ENCODE measurements at regions not wholly inside any gene's neighbourhood (a gene's known extent, or its start where the extent isn't known, plus 50 kb on each side); places are given as distances from the start of the nearest gene placed in this dataset.

DNA sequence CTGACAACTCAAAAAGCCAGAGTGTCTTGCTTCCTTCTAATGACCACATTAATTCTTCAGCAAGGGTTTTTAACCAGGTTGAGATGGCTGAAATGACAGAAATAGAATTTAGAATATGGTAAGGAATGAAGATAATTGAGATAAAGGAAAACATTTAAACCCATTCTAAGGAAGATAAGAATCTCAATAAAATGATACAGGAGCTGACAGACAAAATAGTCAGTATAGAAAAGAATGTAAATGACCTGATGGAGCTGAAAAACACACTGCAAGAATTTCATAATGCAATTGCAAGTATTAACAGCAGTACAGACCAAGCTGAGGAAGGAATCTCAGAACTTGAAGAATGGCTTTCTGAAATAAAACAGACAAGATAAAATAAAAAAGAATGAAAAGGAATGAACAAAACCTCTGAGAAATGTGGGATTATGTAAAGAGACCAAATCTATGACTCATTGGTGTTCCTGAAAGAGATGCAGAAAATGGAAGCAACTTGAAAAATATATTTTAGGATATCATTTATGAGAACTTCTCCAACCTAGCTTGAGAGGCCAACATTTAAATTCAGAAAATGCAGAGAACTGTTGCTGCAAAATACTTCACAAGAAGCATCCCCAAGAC, 87.1 kb downstream of the SAMD9 start:
- no peaks in the 10 kb centered on the region for H4K20me1 ChIP-seq (ENCODE audit: insufficient read depth)
- H3K9me2 ChIP-seq (ENCODE audit: insufficient read depth, low read length) = no peaks in the 10 kb centered on the region
- H3K27me3 ChIP-seq (ENCODE audit: insufficient read depth, low read depth, low read length) = no peaks in the 10 kb centered on the region
- H3K9ac ChIP-seq (ENCODE audit: low read length) = no peak overlapping the region
- H3K4me3 ChIP-seq (ENCODE audit: low read length) = no peak overlapping the region
- H3K36me3 ChIP-seq (ENCODE audit: insufficient read depth, low read length) = no peaks in the 10 kb centered on the region
- H3F3A ChIP-seq (ENCODE audit: insufficient read depth, low read length, poor library complexity, severe bottlenecking) = no peaks in the 10 kb centered on the region
- H2AFZ ChIP-seq (ENCODE audit: low read depth, low read length) = no peak overlapping the region
- H3K9me3 ChIP-seq (ENCODE audit: low read length) = no peaks in the 10 kb centered on the region
- no peaks in the 10 kb centered on the region for H3K79me2 ChIP-seq (replicated peaks; ENCODE audit: insufficient read depth, low read length)
- H3K27ac ChIP-seq (ENCODE audit: low read length) = no peak overlapping the region
- TF ChIP-seq TAF1 (IDR thresholded peaks at IDR 0.05; ENCODE audit: low read depth) (no peak), RAD21 (conservative IDR thresholded peaks at IDR 0.05) (no peak), EZH2 (IDR thresholded peaks at IDR 0.05; ENCODE audit: borderline replicate concordance, insufficient read depth, low read length, poor library complexity, severe bottlenecking) (no peak), POLR2AphosphoS5 (IDR thresholded peaks at IDR 0.05) (no peak), MXI1 (conservative IDR thresholded peaks at IDR 0.05; ENCODE audit: poor library complexity, severe bottlenecking) (no peak), SMC3 (conservative IDR thresholded peaks at IDR 0.05; ENCODE audit: poor library complexity) (no peak), EP300 (conservative IDR thresholded peaks at IDR 0.05; ENCODE audit: poor library complexity, severe bottlenecking) (no peak)
- TF ChIP-seq, protein P1, sequence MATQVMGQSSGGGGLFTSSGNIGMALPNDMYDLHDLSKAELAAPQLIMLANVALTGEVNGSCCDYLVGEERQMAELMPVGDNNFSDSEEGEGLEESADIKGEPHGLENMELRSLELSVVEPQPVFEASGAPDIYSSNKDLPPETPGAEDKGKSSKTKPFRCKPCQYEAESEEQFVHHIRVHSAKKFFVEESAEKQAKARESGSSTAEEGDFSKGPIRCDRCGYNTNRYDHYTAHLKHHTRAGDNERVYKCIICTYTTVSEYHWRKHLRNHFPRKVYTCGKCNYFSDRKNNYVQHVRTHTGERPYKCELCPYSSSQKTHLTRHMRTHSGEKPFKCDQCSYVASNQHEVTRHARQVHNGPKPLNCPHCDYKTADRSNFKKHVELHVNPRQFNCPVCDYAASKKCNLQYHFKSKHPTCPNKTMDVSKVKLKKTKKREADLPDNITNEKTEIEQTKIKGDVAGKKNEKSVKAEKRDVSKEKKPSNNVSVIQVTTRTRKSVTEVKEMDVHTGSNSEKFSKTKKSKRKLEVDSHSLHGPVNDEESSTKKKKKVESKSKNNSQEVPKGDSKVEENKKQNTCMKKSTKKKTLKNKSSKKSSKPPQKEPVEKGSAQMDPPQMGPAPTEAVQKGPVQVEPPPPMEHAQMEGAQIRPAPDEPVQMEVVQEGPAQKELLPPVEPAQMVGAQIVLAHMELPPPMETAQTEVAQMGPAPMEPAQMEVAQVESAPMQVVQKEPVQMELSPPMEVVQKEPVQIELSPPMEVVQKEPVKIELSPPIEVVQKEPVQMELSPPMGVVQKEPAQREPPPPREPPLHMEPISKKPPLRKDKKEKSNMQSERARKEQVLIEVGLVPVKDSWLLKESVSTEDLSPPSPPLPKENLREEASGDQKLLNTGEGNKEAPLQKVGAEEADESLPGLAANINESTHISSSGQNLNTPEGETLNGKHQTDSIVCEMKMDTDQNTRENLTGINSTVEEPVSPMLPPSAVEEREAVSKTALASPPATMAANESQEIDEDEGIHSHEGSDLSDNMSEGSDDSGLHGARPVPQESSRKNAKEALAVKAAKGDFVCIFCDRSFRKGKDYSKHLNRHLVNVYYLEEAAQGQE (IDR thresholded peaks at IDR 0.05; ENCODE audit: borderline replicate concordance) = no peak
- TF ChIP-seq, protein P2, sequence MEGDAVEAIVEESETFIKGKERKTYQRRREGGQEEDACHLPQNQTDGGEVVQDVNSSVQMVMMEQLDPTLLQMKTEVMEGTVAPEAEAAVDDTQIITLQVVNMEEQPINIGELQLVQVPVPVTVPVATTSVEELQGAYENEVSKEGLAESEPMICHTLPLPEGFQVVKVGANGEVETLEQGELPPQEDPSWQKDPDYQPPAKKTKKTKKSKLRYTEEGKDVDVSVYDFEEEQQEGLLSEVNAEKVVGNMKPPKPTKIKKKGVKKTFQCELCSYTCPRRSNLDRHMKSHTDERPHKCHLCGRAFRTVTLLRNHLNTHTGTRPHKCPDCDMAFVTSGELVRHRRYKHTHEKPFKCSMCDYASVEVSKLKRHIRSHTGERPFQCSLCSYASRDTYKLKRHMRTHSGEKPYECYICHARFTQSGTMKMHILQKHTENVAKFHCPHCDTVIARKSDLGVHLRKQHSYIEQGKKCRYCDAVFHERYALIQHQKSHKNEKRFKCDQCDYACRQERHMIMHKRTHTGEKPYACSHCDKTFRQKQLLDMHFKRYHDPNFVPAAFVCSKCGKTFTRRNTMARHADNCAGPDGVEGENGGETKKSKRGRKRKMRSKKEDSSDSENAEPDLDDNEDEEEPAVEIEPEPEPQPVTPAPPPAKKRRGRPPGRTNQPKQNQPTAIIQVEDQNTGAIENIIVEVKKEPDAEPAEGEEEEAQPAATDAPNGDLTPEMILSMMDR (IDR thresholded peaks at IDR 0.05; ENCODE audit: poor library complexity, severe bottlenecking) = no peak
- H3K4me2 ChIP-seq (ENCODE audit: low read length) = no peak overlapping the region

DNA sequence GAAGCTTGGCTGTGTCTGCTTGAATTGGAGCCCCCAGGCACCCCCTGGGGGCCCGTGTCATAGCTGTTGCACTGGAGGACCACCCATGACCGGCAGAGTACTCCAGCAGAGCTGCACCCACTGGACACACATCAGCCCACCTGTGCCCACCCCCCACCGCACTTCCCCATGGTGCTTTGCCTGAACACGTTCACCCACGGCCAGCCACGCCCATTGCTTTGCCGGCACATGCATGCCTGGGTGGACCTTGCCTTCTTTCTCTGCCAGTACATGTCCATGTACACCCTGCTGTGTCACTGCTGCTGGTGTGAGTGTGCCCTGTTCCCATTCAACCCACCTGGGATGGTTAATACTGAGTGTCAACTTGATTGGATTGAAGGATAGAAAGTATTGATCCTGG, 88.7 kb downstream of the SAMD9 start:
- H3K4me2 ChIP-seq (ENCODE audit: low read length) = no peak overlapping the region
- H2AFZ ChIP-seq (ENCODE audit: low read depth, low read length) = no peak overlapping the region
- no peaks in the 10 kb centered on the region for H3K27me3 ChIP-seq (ENCODE audit: insufficient read depth, low read depth, low read length)
- H3K27ac ChIP-seq (ENCODE audit: low read length) = no peak overlapping the region
- H4K20me1 ChIP-seq (ENCODE audit: insufficient read depth) = no peaks in the 10 kb centered on the region
- H3K4me3 ChIP-seq (ENCODE audit: low read length) = no peak overlapping the region
- H3K79me2 ChIP-seq (replicated peaks; ENCODE audit: insufficient read depth, low read length) = no peaks in the 10 kb centered on the region
- no peak for TF ChIP-seq SMC3 (conservative IDR thresholded peaks at IDR 0.05; ENCODE audit: poor library complexity)
- TF ChIP-seq, protein P2 (IDR thresholded peaks at IDR 0.05; ENCODE audit: poor library complexity, severe bottlenecking) = no peak
- TF ChIP-seq RAD21 (conservative IDR thresholded peaks at IDR 0.05) = no peak
- no peak for TF ChIP-seq TAF1 (IDR thresholded peaks at IDR 0.05; ENCODE audit: low read depth)
- TF ChIP-seq POLR2AphosphoS5 (IDR thresholded peaks at IDR 0.05) = no peak
- no peaks in the 10 kb centered on the region for H3K9me2 ChIP-seq (ENCODE audit: insufficient read depth, low read length)
- no peaks in the 10 kb centered on the region for H3K9me3 ChIP-seq (ENCODE audit: low read length)
- no peaks in the 10 kb centered on the region for H3K36me3 ChIP-seq (ENCODE audit: insufficient read depth, low read length)
- H3F3A ChIP-seq (ENCODE audit: insufficient read depth, low read length, poor library complexity, severe bottlenecking) = no peaks in the 10 kb centered on the region
- H3K9ac ChIP-seq (ENCODE audit: low read length) = no peak overlapping the region

Measured in neural cell (in vitro differentiated cells).